ENCODE measurements at regions not wholly inside any gene's neighbourhood (a gene's known extent, or its start where the extent isn't known, plus 50 kb on each side); places are given as distances from the start of the nearest gene placed in this dataset.

GRCh38 chr14:71714225-71714624 is 218.0 kb upstream of the RGS6 start:
- no peak for DNase-seq (ENCODE audit: low read depth)
- no peak overlapping the region for H3K4me3 ChIP-seq (ENCODE audit: low read depth, low read length)
- TF ChIP-seq MYC (IDR thresholded peaks at IDR 0.05; ENCODE audit: low read depth, low read length) (no peak), CTCF (IDR thresholded peaks at IDR 0.05; ENCODE audit: low read depth, low read length) (no peak), MAX (IDR thresholded peaks at IDR 0.05; ENCODE audit: low read depth, low read length) (no peak), POLR2A (IDR thresholded peaks at IDR 0.05; ENCODE audit: extremely low read depth, insufficient read length) (no peak)

- DNase-seq (ENCODE audit: low read depth), result no peak
- TF ChIP-seq POLR2A (IDR thresholded peaks at IDR 0.05; ENCODE audit: extremely low read depth, insufficient read length) (no peak), MAX (IDR thresholded peaks at IDR 0.05; ENCODE audit: low read depth, low read length) (no peak), MYC (IDR thresholded peaks at IDR 0.05; ENCODE audit: low read depth, low read length) (no peak), CTCF (IDR thresholded peaks at IDR 0.05; ENCODE audit: low read depth, low read length) (no peak)
- no peak overlapping the region for H3K4me3 ChIP-seq (ENCODE audit: low read depth, low read length)
These were observed 216.0 kb upstream of the RGS6 start for GRCh38 chr14:71716041-71716772.

- peak; percentile 18; the same call in 1 of the 2 replicates for TF ChIP-seq MYC (IDR thresholded peaks at IDR 0.05; ENCODE audit: low read depth, low read length)
- no peak for TF ChIP-seq POLR2A (IDR thresholded peaks at IDR 0.05; ENCODE audit: extremely low read depth, insufficient read length)
- peak; percentile 68 for TF ChIP-seq CTCF (IDR thresholded peaks at IDR 0.05; ENCODE audit: low read depth, low read length)
- TF ChIP-seq MAX (IDR thresholded peaks at IDR 0.05; ENCODE audit: low read depth, low read length), result no peak
- peak; percentile 73 for DNase-seq (ENCODE audit: low read depth)
- H3K4me3 ChIP-seq (ENCODE audit: low read depth, low read length), result no peak overlapping the region
These were observed 211.1 kb upstream of the RGS6 start for GRCh38 chr14:71720978-71721624.

GRCh38 chr14:71721791-71722190 is 210.4 kb upstream of the RGS6 start:
- TF ChIP-seq POLR2A (IDR thresholded peaks at IDR 0.05; ENCODE audit: extremely low read depth, insufficient read length) (no peak), MYC (IDR thresholded peaks at IDR 0.05; ENCODE audit: low read depth, low read length) (no peak), MAX (IDR thresholded peaks at IDR 0.05; ENCODE audit: low read depth, low read length) (no peak), CTCF (IDR thresholded peaks at IDR 0.05; ENCODE audit: low read depth, low read length) (no peak)
- H3K4me3 ChIP-seq (ENCODE audit: low read depth, low read length), result no peak overlapping the region
- DNase-seq (ENCODE audit: low read depth), result no peak

GRCh38 chr14:71722885-71723284 is 209.3 kb upstream of the RGS6 start:
- no peak overlapping the region for H3K4me3 ChIP-seq (ENCODE audit: low read depth, low read length)
- TF ChIP-seq MYC (IDR thresholded peaks at IDR 0.05; ENCODE audit: low read depth, low read length) (no peak), MAX (IDR thresholded peaks at IDR 0.05; ENCODE audit: low read depth, low read length) (no peak), POLR2A (IDR thresholded peaks at IDR 0.05; ENCODE audit: extremely low read depth, insufficient read length) (no peak), CTCF (IDR thresholded peaks at IDR 0.05; ENCODE audit: low read depth, low read length) (no peak)
- DNase-seq (ENCODE audit: low read depth), result no peak

Data from NB4 (cell line).